Prostate gland (tissue), 2 donors: ENCODE measurements at regions not wholly inside any gene's neighbourhood (a gene's known extent, or its start where the extent isn't known, plus 50 kb on each side); places are given as distances from the start of the nearest gene placed in this dataset.

Source experiments
- DNase-seq: peaks from one replicate; pipeline ENCODE4 v3.0.0-alpha.2; 2019; ENCODE audit warnings: low spot score
- H3K27ac ChIP-seq, 2 donors: fragments of 200-600 bp; sonication (generic); 2 replicates each; pipeline ENCODE4 v1.5.1; 2017 to 2019
- H3K27me3 ChIP-seq: fragments of 200-600 bp; sonication (generic); replicated peaks from 2 replicates; pipeline ENCODE4 v1.5.1; 2019; ENCODE audit not compliant: insufficient read depth
- H3K36me3 ChIP-seq, 2 donors: fragments of 200-600 bp; sonication (generic); 1 replicate in 1 of 2; 2 replicates in 1 of 2; pipeline versions ENCODE4 v1.5.1 to v1.8.1; 2017 to 2019
- H3K4me1 ChIP-seq: fragments of 200-600 bp; sonication (generic); replicated peaks from 2 replicates; pipeline ENCODE4 v1.5.1; 2019
- H3K4me3 ChIP-seq, 2 donors: fragments of 200-600 bp; sonication (generic); 2 replicates each; pipeline ENCODE4 v1.5.1; 2017 to 2019
- H3K9me3 ChIP-seq: fragments of 200-600 bp; sonication (generic); 2 replicates; pipeline ENCODE4 v1.5.1; 2017
- POLR2A ChIP-seq: fragments of 450-650 bp; IDR thresholded peaks from one replicate; pipeline ENCODE4 v1.6.1; 2016; ENCODE audit warnings: antibody characterized with exemption, mild to moderate bottlenecking
- POLR2AphosphoS5 ChIP-seq: sonication (generic); formaldehyde crosslinking; IDR thresholded peaks from one replicate; pipeline ENCODE4 v1.6.1; 2017; ENCODE audit warnings: antibody characterized with exemption
- WGBS: methylation state at CpG from one replicate; pipeline ENCODE4 v1.1.5; 2018; 5-methylcytosine and 5-hydroxymethylcytosine counted together
- intact Hi-C: fragments of 100-400 bp; cut with DNase I; formaldehyde crosslinking; loops from one replicate; pipeline ENCODE4 v1.14.2; 2022
- TF ChIP-seq, protein P1 (sequence below), 4 experiments: fragments of 200-600 bp in 2 of 4; fragments of 450-650 bp in 2 of 4; sonication (generic) in 2 of 4; IDR thresholded peaks; 1 replicate in 3 of 4; 2 replicates in 1 of 4; pipeline ENCODE4 v1.5.1; 2016 to 2019; ENCODE audit warnings: antibody characterized with exemption in 4 of 4, mild to moderate bottlenecking in 2 of 4, moderate library complexity in 2 of 4

DNA sequence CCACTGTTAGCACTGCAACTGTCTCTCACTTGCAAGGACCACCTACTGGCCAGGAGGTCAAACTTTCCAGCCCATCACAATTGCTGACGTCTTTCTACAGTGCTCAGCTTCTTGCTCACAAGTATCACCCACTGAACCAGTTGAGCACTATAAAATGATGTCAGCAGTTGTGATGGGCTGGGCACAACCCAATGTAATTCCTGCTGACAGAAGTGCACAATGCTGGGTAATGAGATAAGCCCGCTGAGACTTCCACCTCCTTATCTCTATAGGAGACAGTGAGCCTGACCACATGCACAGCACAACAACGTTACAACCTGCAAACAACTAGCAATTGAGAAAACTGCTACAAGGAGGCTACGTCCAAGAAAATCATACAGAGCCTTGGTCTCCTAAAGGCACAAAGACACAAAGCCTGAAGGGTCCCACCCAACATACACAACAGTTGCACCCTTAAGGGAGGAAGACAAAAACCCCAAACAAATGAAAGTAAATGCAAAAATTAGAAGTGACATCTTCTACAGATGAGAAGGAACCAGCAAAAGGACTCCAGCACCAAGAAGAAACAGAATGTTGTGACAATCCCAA, 273.2 kb downstream of the LIG4 start:
- H3K4me3 ChIP-seq: no peak overlapping the region
- no peaks in the 10 kb centered on the region for H3K4me1 ChIP-seq
- DNase-seq: no peak
- TF ChIP-seq POLR2A (no peak), POLR2AphosphoS5 (no peak)
- TF ChIP-seq, protein P1, sequence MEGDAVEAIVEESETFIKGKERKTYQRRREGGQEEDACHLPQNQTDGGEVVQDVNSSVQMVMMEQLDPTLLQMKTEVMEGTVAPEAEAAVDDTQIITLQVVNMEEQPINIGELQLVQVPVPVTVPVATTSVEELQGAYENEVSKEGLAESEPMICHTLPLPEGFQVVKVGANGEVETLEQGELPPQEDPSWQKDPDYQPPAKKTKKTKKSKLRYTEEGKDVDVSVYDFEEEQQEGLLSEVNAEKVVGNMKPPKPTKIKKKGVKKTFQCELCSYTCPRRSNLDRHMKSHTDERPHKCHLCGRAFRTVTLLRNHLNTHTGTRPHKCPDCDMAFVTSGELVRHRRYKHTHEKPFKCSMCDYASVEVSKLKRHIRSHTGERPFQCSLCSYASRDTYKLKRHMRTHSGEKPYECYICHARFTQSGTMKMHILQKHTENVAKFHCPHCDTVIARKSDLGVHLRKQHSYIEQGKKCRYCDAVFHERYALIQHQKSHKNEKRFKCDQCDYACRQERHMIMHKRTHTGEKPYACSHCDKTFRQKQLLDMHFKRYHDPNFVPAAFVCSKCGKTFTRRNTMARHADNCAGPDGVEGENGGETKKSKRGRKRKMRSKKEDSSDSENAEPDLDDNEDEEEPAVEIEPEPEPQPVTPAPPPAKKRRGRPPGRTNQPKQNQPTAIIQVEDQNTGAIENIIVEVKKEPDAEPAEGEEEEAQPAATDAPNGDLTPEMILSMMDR (IDR thresholded peaks at IDR 0.05): no peak
- no peaks in the 10 kb centered on the region for H3K36me3 ChIP-seq
- H3K27ac ChIP-seq: no peak overlapping the region
- no peaks in the 10 kb centered on the region for H3K27me3 ChIP-seq
- WGBS: 90% methylated on average over 4 of the region's 4 CpGs
- H3K9me3 ChIP-seq: no peaks in the 10 kb centered on the region
- intact Hi-C loops: no loop called here

DNA sequence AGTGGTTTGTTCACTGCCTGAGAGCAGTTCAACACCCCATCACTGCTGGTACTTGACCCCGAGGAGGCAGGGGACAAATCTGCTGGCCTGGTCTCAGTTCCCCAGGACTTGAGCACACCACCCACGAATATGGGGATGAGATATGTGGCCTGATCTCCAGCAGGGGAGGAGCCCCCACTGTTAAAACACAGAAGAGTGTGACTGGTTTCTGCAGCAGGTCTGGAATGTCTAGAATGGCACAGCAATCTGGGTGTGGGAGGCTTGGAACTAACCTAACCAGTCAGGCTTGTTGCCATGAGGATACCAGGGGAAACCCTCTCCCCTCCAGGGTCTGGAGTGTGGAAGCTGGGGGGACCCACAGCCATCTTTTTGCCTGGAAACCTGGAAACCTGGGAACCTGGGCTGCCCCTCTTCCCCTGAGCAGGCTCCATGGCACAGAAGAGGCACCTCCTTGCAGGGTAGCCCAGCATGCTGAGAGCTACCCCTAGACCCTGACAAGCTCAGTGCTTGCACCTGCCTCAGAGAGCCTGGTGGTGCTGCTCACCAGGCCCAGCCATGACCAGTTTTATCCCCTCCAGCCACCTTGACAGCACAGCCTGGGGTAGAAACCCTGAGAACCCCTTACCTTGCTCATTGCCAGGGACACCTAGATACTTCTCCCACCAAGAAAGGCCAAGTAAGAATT, 273.8 kb downstream of the LIG4 start:
- Histone ChIP-seq H3K9me3 (no peaks in the 10 kb centered on the region), H3K4me3 (no peak overlapping the region), H3K27ac (no peak overlapping the region), H3K27me3 (no peaks in the 10 kb centered on the region), H3K4me1 (no peaks in the 10 kb centered on the region), H3K36me3 (no peaks in the 10 kb centered on the region)
- DNase-seq: no peak
- TF ChIP-seq POLR2AphosphoS5: no peak
- TF ChIP-seq, protein P1 (IDR thresholded peaks at IDR 0.05): no peak
- TF ChIP-seq POLR2A: no peak
- intact Hi-C loops: no loop called here
- WGBS: 63% methylated on average over 2 of the region's 2 CpGs

DNA sequence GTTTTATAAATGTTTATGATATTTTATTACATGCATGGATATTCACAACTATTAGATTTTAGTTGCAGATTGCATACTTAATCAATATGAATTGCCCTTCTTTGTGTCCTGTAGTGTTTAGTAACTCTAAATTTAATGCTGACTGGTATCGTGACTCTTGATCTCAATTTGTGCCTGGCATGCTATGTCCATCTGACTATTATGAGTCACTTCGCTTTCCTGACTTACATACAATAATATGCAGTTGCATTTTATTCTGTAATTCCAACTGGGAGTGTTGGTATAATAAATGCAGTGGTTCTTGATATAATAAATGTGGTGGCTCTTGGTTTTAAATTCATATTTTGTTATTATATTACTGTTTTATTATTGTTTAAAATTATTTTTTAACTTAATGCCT, 277.5 kb downstream of the LIG4 start:
- TF ChIP-seq, protein P1 (IDR thresholded peaks at IDR 0.05): no peak
- TF ChIP-seq POLR2A (no peak), POLR2AphosphoS5 (no peak)
- 87% methylated on average over 2 of the region's 2 CpGs for WGBS
- Histone ChIP-seq H3K27me3 (no peaks in the 10 kb centered on the region), H3K27ac (no peak overlapping the region), H3K4me3 (no peak overlapping the region), H3K9me3 (no peaks in the 10 kb centered on the region), H3K36me3 (no peaks in the 10 kb centered on the region), H3K4me1 (no peaks in the 10 kb centered on the region)
- no peak for DNase-seq
- intact Hi-C loops: no loop called here

DNA sequence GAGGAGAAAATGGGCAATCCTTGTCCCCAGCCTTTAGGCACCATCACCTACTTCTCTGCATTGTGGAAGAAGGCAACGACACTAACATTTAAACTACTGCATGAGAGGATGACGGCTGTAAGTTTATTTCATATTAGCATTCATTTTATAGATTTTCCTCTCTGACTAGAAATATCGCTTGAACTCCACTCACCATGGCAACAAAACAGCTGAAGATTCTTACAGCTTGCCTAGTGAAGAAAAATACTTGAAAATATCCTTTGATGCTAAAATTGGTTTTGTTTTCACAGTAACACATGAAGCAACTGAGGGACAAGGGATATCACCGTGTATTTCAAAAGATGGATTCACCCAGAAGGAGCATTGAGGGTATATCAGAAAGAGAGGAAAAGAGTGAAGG, 284.3 kb downstream of the LIG4 start:
- H3K4me3 ChIP-seq: no peak overlapping the region
- intact Hi-C loops: no loop called here
- H3K27ac ChIP-seq: no peak overlapping the region
- H3K4me1 ChIP-seq: no peaks in the 10 kb centered on the region
- H3K9me3 ChIP-seq: no peaks in the 10 kb centered on the region
- TF ChIP-seq, protein P1 (IDR thresholded peaks at IDR 0.05): no peak
- TF ChIP-seq POLR2A: no peak
- DNase-seq: no peak
- H3K36me3 ChIP-seq: no peaks in the 10 kb centered on the region
- H3K27me3 ChIP-seq: no peaks in the 10 kb centered on the region
- 80% methylated on average over 4 of the region's 4 CpGs for WGBS

DNA sequence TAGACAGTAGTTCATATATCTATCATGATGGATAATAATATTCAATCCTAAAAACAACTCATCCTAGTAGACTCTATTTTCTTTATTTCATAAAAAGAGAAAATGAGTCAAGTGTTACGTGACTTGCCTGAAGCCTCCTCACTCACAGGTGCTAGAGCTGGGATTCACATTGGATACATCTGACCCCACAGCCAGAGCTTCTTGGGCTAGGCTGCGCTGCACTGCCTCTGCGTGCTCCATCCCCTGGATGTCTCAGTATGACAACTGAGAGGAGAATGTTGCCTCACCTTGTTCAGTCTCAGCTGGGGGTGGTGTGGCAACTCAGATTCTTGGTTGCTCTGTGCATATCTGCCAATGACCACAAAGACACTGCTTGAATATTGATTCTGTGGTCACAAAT, 286.6 kb downstream of the LIG4 start:
- H3K27me3 ChIP-seq: no peaks in the 10 kb centered on the region
- no peaks in the 10 kb centered on the region for H3K4me1 ChIP-seq
- H3K4me3 ChIP-seq: no peak overlapping the region
- intact Hi-C loops: no loop called here
- TF ChIP-seq, protein P1 (IDR thresholded peaks at IDR 0.05): no peak
- TF ChIP-seq POLR2AphosphoS5 (no peak), POLR2A (no peak)
- no peak overlapping the region for H3K27ac ChIP-seq
- no peaks in the 10 kb centered on the region for H3K9me3 ChIP-seq
- 95% methylated on average over 3 of the region's 3 CpGs for WGBS
- no peak for DNase-seq
- no peaks in the 10 kb centered on the region for H3K36me3 ChIP-seq
